Tibial artery (tissue), 4 donors: ENCODE measurements at regions not wholly inside any gene's neighbourhood (a gene's known extent, or its start where the extent isn't known, plus 50 kb on each side); places are given as distances from the start of the nearest gene placed in this dataset.
A peak's percentile ranks its signal among the peaks of the same experiment; 100 is the strongest.

Source experiments
- DNase-seq, 2 donors: peaks; one replicate each; pipeline ENCODE4 v3.0.0-alpha.2; 2019
- H3K27ac ChIP-seq, 2 donors: fragments of 200-600 bp; sonication (generic) in 1 of 2; 1 replicate in 1 of 2; 2 replicates in 1 of 2; pipeline ENCODE4 v1.5.1; 2018 to 2019; ENCODE audit warnings: mild to moderate bottlenecking in 1 of 2
- H3K27me3 ChIP-seq, 2 donors: fragments of 200-600 bp; sonication (generic) in 1 of 2; one replicate each; pipeline versions ENCODE4 v1.5.1 to v1.6.0; 2016 to 2019
- H3K36me3 ChIP-seq, 3 donors: fragments of 200-600 bp; sonication (generic) in 2 of 3; one replicate each; pipeline ENCODE4 v1.5.1; 2016 to 2019; ENCODE audit warnings: mild to moderate bottlenecking in 2 of 3
- H3K4me1 ChIP-seq, 4 donors: fragments of 200-600 bp; sonication (generic) in 2 of 4; 1 replicate in 3 of 4; 2 replicates in 1 of 4; pipeline ENCODE4 v1.5.1; 2016 to 2019
- H3K4me3 ChIP-seq, 2 donors: fragments of 200-600 bp; sonication (generic) in 1 of 2; 1 replicate in 1 of 2; 2 replicates in 1 of 2; pipeline ENCODE4 v1.5.1; 2018 to 2019; ENCODE audit warnings: mild to moderate bottlenecking in 2 of 2
- H3K9me3 ChIP-seq, 3 donors: fragments of 200-600 bp; sonication (generic) in 1 of 3; one replicate each; pipeline ENCODE4 v1.5.1; 2016 to 2019
- CTCF ChIP-seq, 2 experiments: fragments of 200-600 bp in 1 of 2; fragments of 450-650 bp in 1 of 2; IDR thresholded peaks; one replicate each; pipeline ENCODE4 v1.5.1; 2017 to 2019; ENCODE audit warnings: antibody characterized with exemption in 2 of 2, mild to moderate bottlenecking in 1 of 2, moderate library complexity in 1 of 2
- intact Hi-C: fragments of 100-400 bp; cut with DNase I; formaldehyde crosslinking; loops from one replicate; pipeline ENCODE4 v1.15.0; 2023; ENCODE audit warnings: low total_unique reads

DNA sequence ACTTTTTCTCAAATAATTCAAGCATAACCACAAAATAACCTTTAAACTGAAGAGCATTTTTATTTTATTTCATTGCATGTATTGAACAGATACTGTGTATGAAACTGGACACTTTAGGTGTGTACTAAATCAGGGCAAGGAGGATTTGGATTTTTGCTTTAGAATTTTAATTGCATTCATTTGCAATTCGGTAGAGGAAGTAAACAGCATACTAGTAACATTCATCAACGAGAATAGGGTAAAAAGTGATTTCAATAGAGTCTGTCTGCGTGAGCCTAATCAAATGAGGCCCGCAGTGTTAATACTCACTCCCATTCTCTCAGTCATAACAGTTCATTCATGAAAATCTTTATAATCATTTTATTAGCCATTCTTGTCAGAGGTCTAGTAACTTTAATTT, 200.2 kb downstream of the SPRY2 start:
- Histone ChIP-seq H3K27ac (peak overlapping the region; percentile 46 to 69), H3K36me3 (no peaks in the 10 kb centered on the region), H3K4me1 (peaks cover 0 to 48% (median 14%) of the 10 kb centered on the region in 4 donors), H3K4me3 (peak overlapping the region in 1 of 2 donors; percentile 11), H3K27me3 (no peaks in the 10 kb centered on the region), H3K9me3 (no peaks in the 10 kb centered on the region)
- no peak for TF ChIP-seq CTCF (IDR thresholded peaks at IDR 0.05)
- DNase-seq: no peak
- intact Hi-C loops: no loop called here

DNA sequence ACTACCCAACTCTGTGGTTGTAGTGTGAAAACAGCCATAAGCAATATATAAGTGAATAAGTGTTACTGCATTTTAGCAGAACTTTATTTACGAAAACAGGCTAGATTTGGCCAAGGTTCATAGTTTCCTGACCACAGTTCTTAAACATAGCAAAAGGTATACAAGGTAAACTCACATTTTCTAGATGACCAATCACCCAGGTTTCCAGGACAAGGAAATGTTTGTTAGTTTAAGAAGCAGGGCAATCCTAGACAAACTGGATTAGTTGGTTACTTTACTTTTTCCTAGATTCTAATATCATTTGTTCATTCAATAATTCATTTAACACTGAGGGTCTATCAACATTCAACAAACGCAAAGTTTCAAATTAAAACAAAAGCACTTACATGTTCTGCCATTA, 201.7 kb downstream of the SPRY2 start:
- no peak overlapping the region for H3K4me3 ChIP-seq
- no peaks in the 10 kb centered on the region for H3K36me3 ChIP-seq
- H3K27me3 ChIP-seq: no peaks in the 10 kb centered on the region
- TF ChIP-seq CTCF (IDR thresholded peaks at IDR 0.05): no peak
- no peak for DNase-seq
- H3K27ac ChIP-seq: no peak overlapping the region
- H3K9me3 ChIP-seq: no peaks in the 10 kb centered on the region
- intact Hi-C loops: no loop called here
- peaks cover 0 to 37% (median 6%) of the 10 kb centered on the region in 4 donors for H3K4me1 ChIP-seq

DNA sequence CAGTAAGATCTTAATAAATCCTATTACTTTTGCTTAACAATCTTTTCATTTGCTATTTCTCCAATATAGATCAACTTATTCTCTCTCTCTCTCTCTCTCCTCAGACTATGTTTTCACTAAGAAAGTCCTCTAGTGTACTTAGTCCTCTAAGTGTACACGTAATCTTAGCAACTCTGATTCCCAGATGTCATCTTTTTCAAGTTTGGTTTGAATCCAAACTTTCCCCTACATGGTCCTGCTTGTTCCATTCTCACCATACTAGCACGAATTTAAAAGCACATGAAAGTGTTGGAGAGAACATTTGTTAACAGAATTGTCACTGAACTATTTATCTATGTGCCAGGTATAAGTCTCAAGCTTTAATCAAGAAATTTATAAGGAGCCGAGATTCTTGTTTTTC, 202.9 kb downstream of the SPRY2 start:
- no peak for DNase-seq
- Histone ChIP-seq H3K27ac (no peak overlapping the region), H3K36me3 (no peaks in the 10 kb centered on the region), H3K9me3 (no peaks in the 10 kb centered on the region), H3K4me1 (peaks cover 0 to 47% (median 17%) of the 10 kb centered on the region in 4 donors), H3K4me3 (no peak overlapping the region), H3K27me3 (no peaks in the 10 kb centered on the region)
- intact Hi-C loops: no loop called here
- TF ChIP-seq CTCF (IDR thresholded peaks at IDR 0.05): no peak

DNA sequence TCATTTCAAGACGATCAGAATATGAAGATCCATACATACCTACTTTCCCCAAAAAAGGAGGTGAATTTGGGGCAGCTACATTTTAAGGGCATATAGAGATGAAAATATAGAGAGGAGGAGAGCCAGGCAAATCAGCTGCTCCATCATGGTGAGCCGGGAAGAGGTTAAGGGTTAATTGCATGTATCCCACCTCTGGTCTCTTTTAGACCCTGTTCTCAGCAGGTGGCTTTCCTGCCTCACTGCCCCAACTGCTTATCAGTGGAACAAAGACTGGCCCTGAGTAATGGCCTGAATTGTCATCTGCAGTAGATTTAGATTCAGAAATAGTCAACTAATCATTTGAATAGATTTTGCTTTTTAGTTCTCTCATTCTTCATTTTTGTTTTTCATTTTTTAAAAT, 206.6 kb downstream of the SPRY2 start:
- Histone ChIP-seq H3K27me3 (no peaks in the 10 kb centered on the region), H3K4me1 (peaks cover 0 to 45% (median 29%) of the 10 kb centered on the region in 4 donors), H3K4me3 (no peak overlapping the region), H3K27ac (peak overlapping the region; percentile 66 to 78), H3K36me3 (no peaks in the 10 kb centered on the region), H3K9me3 (no peaks in the 10 kb centered on the region)
- intact Hi-C loops: no loop called here
- TF ChIP-seq CTCF (IDR thresholded peaks at IDR 0.05): no peak
- DNase-seq: no peak

GRCh38 chr13:80133631-80134261, 207.2 kb downstream of the SPRY2 start:
- intact Hi-C loops: no loop called here
- Histone ChIP-seq H3K4me3 (peak overlapping the region; percentile 29 to 34), H3K27me3 (no peaks in the 10 kb centered on the region), H3K27ac (peak overlapping the region; percentile 66 to 78), H3K36me3 (no peaks in the 10 kb centered on the region), H3K9me3 (no peaks in the 10 kb centered on the region), H3K4me1 (peaks cover 0 to 45% (median 29%) of the 10 kb centered on the region in 4 donors)
- TF ChIP-seq CTCF (IDR thresholded peaks at IDR 0.05): no peak
- DNase-seq: no peak
